ENCODE measurements at regions not wholly inside any gene's neighbourhood (a gene's known extent, or its start where the extent isn't known, plus 50 kb on each side); places are given as distances from the start of the nearest gene placed in this dataset.

GRCh38 chr16:73614131-73614530 is 566.2 kb upstream of the ZFHX3 start:
- no peak overlapping the region for H3K4me3 ChIP-seq (ENCODE audit: insufficient read depth, low read length)

DNA sequence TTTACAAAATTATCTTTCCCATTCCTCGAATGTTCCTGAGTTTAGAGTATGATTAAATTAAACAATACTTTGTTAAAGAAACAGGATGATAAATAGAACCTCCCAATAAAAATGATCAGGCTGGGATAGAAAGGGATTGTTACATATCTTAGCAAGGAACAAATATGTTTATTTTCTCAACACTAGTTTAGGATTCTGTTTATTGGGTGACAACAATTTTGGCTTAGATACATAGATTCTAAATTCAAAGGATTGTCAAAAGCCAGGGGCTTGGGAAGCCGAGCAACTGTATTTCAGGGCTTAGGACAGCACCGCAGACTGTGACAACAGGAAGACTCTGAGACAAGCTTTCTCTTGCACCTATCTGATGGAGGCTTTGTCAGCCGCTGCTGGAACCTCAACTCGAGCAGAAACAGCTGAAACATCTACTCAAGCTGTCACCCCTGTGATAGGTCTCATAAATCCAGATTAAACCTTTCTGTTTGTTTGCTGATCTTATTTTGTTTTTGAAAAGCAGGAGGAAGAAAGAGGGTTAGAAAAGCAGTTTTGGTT is 562.8 kb upstream of the ZFHX3 start:
- Histone ChIP-seq H3K4me1 (ENCODE audit: insufficient read depth, low read length) (no peaks in the 10 kb centered on the region), H3K27me3 (ENCODE audit: insufficient read depth, low read length) (no peaks in the 10 kb centered on the region), H3K36me3 (ENCODE audit: insufficient read depth, low read length) (no peaks in the 10 kb centered on the region), H2AFZ (ENCODE audit: low read length) (no peak overlapping the region), H3K9me3 (ENCODE audit: low read depth, low read length) (no peaks in the 10 kb centered on the region), H3K79me2 (ENCODE audit: insufficient read depth, low read length) (no peaks in the 10 kb centered on the region), H3K4me2 (ENCODE audit: insufficient read depth, low read length) (no peak overlapping the region), H3K27ac (ENCODE audit: low read depth, low read length) (no peak overlapping the region), H3K4me3 (ENCODE audit: insufficient read depth, low read length) (no peak overlapping the region), H4K20me1 (ENCODE audit: insufficient read depth, low read length) (no peaks in the 10 kb centered on the region)
- no peak for TF ChIP-seq CTCF (IDR thresholded peaks at IDR 0.05; ENCODE audit: extremely low read depth, low read depth, low read length)
- no peak for DNase-seq (ENCODE audit: insufficient read length, low spot score, missing footprints)

More at GRCh38 chr16:73614131-73614530, 566.2 kb upstream of the ZFHX3 start:
- Histone ChIP-seq H3K9me3 (ENCODE audit: low read depth, low read length) (no peaks in the 10 kb centered on the region), H3K27me3 (ENCODE audit: insufficient read depth, low read length) (no peaks in the 10 kb centered on the region), H2AFZ (ENCODE audit: low read length) (no peak overlapping the region), H3K4me1 (ENCODE audit: insufficient read depth, low read length) (no peaks in the 10 kb centered on the region), H3K27ac (ENCODE audit: low read depth, low read length) (no peak overlapping the region), H3K4me2 (ENCODE audit: insufficient read depth, low read length) (no peak overlapping the region), H3K36me3 (ENCODE audit: insufficient read depth, low read length) (no peaks in the 10 kb centered on the region), H3K79me2 (ENCODE audit: insufficient read depth, low read length) (no peaks in the 10 kb centered on the region), H4K20me1 (ENCODE audit: insufficient read depth, low read length) (no peaks in the 10 kb centered on the region)
- TF ChIP-seq CTCF (IDR thresholded peaks at IDR 0.05; ENCODE audit: extremely low read depth, low read depth, low read length): no peak
- DNase-seq (ENCODE audit: insufficient read length, low spot score, missing footprints): no peak

DNA sequence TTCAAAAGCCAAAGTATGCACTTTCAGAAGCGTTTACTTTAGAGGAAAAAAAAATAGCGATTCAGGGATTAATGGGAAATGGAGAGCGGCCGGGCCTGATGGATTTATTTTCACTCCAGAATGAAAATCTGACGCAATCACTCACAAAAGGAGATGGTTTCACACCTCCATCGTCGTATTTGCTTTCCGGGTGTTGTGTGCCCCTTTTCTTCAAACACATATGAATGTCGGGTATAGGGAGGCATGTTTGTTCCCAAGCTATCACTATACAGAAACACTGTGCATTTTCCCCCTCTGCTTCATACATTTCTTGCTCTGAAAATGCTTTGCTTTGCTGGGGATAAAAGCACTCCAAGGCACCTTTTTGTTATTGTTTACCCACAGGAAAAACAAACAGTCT is 562.2 kb upstream of the ZFHX3 start:
- H4K20me1 ChIP-seq (ENCODE audit: insufficient read depth, low read length): no peaks in the 10 kb centered on the region
- no peak overlapping the region for H2AFZ ChIP-seq (ENCODE audit: low read length)

GRCh38 chr16:73608911-73609310 is 561.0 kb upstream of the ZFHX3 start:
- Histone ChIP-seq H2AFZ (ENCODE audit: low read length) (no peak overlapping the region), H3K4me1 (ENCODE audit: insufficient read depth, low read length) (no peaks in the 10 kb centered on the region), H3K9me3 (ENCODE audit: low read depth, low read length) (no peaks in the 10 kb centered on the region), H3K27ac (ENCODE audit: low read depth, low read length) (no peak overlapping the region), H4K20me1 (ENCODE audit: insufficient read depth, low read length) (no peaks in the 10 kb centered on the region), H3K4me3 (ENCODE audit: insufficient read depth, low read length) (no peak overlapping the region), H3K36me3 (ENCODE audit: insufficient read depth, low read length) (no peaks in the 10 kb centered on the region), H3K79me2 (ENCODE audit: insufficient read depth, low read length) (no peaks in the 10 kb centered on the region), H3K4me2 (ENCODE audit: insufficient read depth, low read length) (no peak overlapping the region), H3K27me3 (ENCODE audit: insufficient read depth, low read length) (no peaks in the 10 kb centered on the region)
- no peak for DNase-seq (ENCODE audit: insufficient read length, low spot score, missing footprints)
- TF ChIP-seq CTCF (IDR thresholded peaks at IDR 0.05; ENCODE audit: extremely low read depth, low read depth, low read length): no peak

More for the DNA sequence above, 562.2 kb upstream of the ZFHX3 start:
- no peak for DNase-seq (ENCODE audit: insufficient read length, low spot score, missing footprints)
- no peak for TF ChIP-seq CTCF (IDR thresholded peaks at IDR 0.05; ENCODE audit: extremely low read depth, low read depth, low read length)
- Histone ChIP-seq H3K4me3 (ENCODE audit: insufficient read depth, low read length) (no peak overlapping the region), H3K27me3 (ENCODE audit: insufficient read depth, low read length) (no peaks in the 10 kb centered on the region), H3K79me2 (ENCODE audit: insufficient read depth, low read length) (no peaks in the 10 kb centered on the region), H3K4me2 (ENCODE audit: insufficient read depth, low read length) (no peak overlapping the region), H3K27ac (ENCODE audit: low read depth, low read length) (no peak overlapping the region), H3K4me1 (ENCODE audit: insufficient read depth, low read length) (no peaks in the 10 kb centered on the region), H3K9me3 (ENCODE audit: low read depth, low read length) (no peaks in the 10 kb centered on the region), H3K36me3 (ENCODE audit: insufficient read depth, low read length) (no peaks in the 10 kb centered on the region)
